Peyer's patch (tissue), 4 donors: ENCODE measurements at regions not wholly inside any gene's neighbourhood (a gene's known extent, or its start where the extent isn't known, plus 50 kb on each side); places are given as distances from the start of the nearest gene placed in this dataset.

Experiments
- CTCF ChIP-seq, 6 experiments: fragments of 450-650 bp in 4 of 6; fragments of 200-600 bp in 2 of 6; sonication (generic) in 1 of 6; IDR thresholded peaks; one replicate each; pipeline ENCODE4 v1.5.1; 2017 to 2019; ENCODE audit warnings: antibody characterized with exemption in 6 of 6, mild to moderate bottlenecking in 3 of 6, moderate library complexity in 1 of 6
- POLR2A ChIP-seq, 2 donors: fragments of 450-650 bp; IDR thresholded peaks; one replicate each; pipeline ENCODE4 v1.5.1; 2017; ENCODE audit warnings: antibody characterized with exemption in 2 of 2, mild to moderate bottlenecking in 2 of 2, moderate library complexity in 2 of 2

GRCh38 chr6:48486373-48486772 lies 375.4 kb upstream of the PTCHD4 start:
- TF ChIP-seq CTCF (IDR thresholded peaks at IDR 0.05) (no peak), POLR2A (IDR thresholded peaks at IDR 0.05) (no peak)
